Gastrocnemius medialis (tissue), 4 donors: ENCODE measurements at regions not wholly inside any gene's neighbourhood (a gene's known extent, or its start where the extent isn't known, plus 50 kb on each side); places are given as distances from the start of the nearest gene placed in this dataset.

ENCODE experiments used
- CTCF ChIP-seq, 5 experiments: fragments of 450-650 bp in 3 of 5; fragments of 200-600 bp in 2 of 5; sonication (generic) in 2 of 5; IDR thresholded peaks in 4 of 5; conservative IDR thresholded peaks in 1 of 5; 1 replicate in 4 of 5; 2 replicates in 1 of 5; pipeline ENCODE4 v1.5.1; 2016 to 2019; ENCODE audit warnings: antibody characterized with exemption in 5 of 5, mild to moderate bottlenecking in 3 of 5, moderate library complexity in 3 of 5
- POLR2A ChIP-seq, 2 donors: fragments of 450-650 bp; IDR thresholded peaks; one replicate each; pipeline ENCODE4 v1.6.1; 2017; ENCODE audit warnings: antibody characterized with exemption in 2 of 2, mild to moderate bottlenecking in 2 of 2, moderate library complexity in 2 of 2

DNA sequence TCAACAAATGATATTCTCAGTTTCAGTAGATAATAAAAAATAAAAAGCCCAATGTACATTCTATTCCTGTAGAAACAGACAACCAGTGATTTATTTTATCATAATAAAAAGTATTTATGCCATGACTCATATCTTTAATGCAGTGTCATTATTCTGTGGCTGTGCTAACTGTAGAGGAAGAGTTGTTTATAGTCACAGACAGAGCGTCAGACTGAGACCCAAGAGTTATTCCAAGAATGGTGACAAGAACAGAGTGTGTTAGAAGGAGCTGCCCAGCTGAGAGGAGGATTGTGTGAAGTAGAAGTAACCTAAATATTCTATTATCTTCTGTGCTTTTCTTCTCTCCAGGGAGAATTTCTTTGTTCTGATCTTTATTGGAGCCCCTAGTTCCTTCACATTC is 210.7 kb downstream of the PPP1R2C start:
- TF ChIP-seq CTCF (IDR thresholded peaks at IDR 0.05 in 4 of 5, conservative IDR thresholded peaks at IDR 0.05 in 1 of 5) (no peak), POLR2A (IDR thresholded peaks at IDR 0.05) (no peak)
